ENCODE measurements at regions not wholly inside any gene's neighbourhood (a gene's known extent, or its start where the extent isn't known, plus 50 kb on each side); places are given as distances from the start of the nearest gene placed in this dataset.

DNA sequence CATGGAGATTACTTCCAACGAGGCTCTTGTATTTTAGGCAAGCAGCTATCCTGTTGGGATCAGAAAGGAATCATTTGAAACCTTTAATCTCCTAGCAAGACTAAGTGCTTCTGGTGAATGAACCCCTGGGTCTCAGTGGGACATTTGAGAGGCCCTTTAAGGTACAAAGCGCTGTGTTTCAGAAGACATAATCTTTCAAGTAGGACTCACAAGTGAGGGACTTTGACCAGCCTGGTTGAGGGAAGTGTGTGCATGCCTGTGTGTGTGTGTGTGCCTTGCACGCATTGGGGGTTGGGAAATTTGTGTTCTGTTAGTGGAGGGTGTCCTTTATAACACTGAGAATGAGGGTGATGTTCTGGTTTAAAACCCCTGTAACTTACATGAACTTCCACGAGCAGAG lies 64.4 kb upstream of the KCNG1 start:
- Histone ChIP-seq H3K4me1 (ENCODE audit: control insufficient read depth in 1 of 2, insufficient read depth in 2 of 2, low read depth in 1 of 2, low read length in 1 of 2) (peaks cover 0 to 11% of the 10 kb centered on the region in 2 experiments; a peak in 2 of 4 replicates), H3K9me3 (no peaks in the 10 kb centered on the region), H3K79me2 (ENCODE audit: insufficient read depth) (no peaks in the 10 kb centered on the region), H3K9ac (no peak overlapping the region), H3K36me3 (replicated peaks in 1 of 2; ENCODE audit: control insufficient read depth in 1 of 2, insufficient read depth in 2 of 2, low read length in 1 of 2) (no peaks in the 10 kb centered on the region), H2AFZ (ENCODE audit: low read depth) (no peak overlapping the region), H4K20me1 (ENCODE audit: insufficient read depth) (no peaks in the 10 kb centered on the region), H3F3A (replicated peaks; ENCODE audit: insufficient read depth) (no peaks in the 10 kb centered on the region), H3K4me2 (no peak overlapping the region), H3K4me3 (ENCODE audit: low read depth in 2 of 2, low read length in 1 of 2) (no peak overlapping the region), H3K27ac (ENCODE audit: low read depth in 2 of 2, low read length in 1 of 2) (no peak overlapping the region), H3K9me2 (no peaks in the 10 kb centered on the region), H3K27me3 (ENCODE audit: insufficient read depth) (peaks cover 46% of the 10 kb centered on the region)
- TF ChIP-seq RXRA (IDR thresholded peaks at IDR 0.05; ENCODE audit: borderline replicate concordance, low read depth), result no peak
- TF ChIP-seq RFX5 (IDR thresholded peaks at IDR 0.05; ENCODE audit: low read length), result no peak
- TF ChIP-seq GATA2 (CRISPR knock-in tag; IDR thresholded peaks at IDR 0.05), result no peak
- no peak for TF ChIP-seq RAD21 (IDR thresholded peaks at IDR 0.05; ENCODE audit: low read length)
- no peak for TF ChIP-seq CTCF (IDR thresholded peaks at IDR 0.05)
- no peak for TF ChIP-seq NFIC (IDR thresholded peaks at IDR 0.05; ENCODE audit: borderline replicate concordance)
- no peak for TF ChIP-seq NRF1 (IDR thresholded peaks at IDR 0.05; ENCODE audit: low read depth, low read length)
- no peak for TF ChIP-seq FOXJ3 (CRISPR knock-in tag; IDR thresholded peaks at IDR 0.05)
- no peak for TF ChIP-seq MEF2A (IDR thresholded peaks at IDR 0.05; ENCODE audit: borderline replicate concordance, low read depth)
- TF ChIP-seq JUND (IDR thresholded peaks at IDR 0.05), result no peak
- TF ChIP-seq REST (IDR thresholded peaks at IDR 0.05; ENCODE audit: low read depth, low read length), result no peak
- TF ChIP-seq SMC3 (IDR thresholded peaks at IDR 0.05; ENCODE audit: low read depth, low read length), result no peak
- TF ChIP-seq, protein P1, sequence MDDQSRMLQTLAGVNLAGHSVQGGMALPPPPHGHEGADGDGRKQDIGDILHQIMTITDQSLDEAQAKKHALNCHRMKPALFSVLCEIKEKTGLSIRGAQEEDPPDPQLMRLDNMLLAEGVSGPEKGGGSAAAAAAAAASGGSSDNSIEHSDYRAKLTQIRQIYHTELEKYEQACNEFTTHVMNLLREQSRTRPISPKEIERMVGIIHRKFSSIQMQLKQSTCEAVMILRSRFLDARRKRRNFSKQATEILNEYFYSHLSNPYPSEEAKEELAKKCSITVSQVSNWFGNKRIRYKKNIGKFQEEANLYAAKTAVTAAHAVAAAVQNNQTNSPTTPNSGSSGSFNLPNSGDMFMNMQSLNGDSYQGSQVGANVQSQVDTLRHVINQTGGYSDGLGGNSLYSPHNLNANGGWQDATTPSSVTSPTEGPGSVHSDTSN (IDR thresholded peaks at IDR 0.05), result no peak
- TF ChIP-seq YY1 (IDR thresholded peaks at IDR 0.05; ENCODE audit: low read depth), result no peak
- no peak for TF ChIP-seq USF2 (IDR thresholded peaks at IDR 0.05; ENCODE audit: borderline replicate concordance, low read depth, low read length)
- TF ChIP-seq EZH2phosphoT487 (IDR thresholded peaks at IDR 0.05; ENCODE audit: borderline replicate concordance, low read depth), result no peak
- TF ChIP-seq, protein P2, sequence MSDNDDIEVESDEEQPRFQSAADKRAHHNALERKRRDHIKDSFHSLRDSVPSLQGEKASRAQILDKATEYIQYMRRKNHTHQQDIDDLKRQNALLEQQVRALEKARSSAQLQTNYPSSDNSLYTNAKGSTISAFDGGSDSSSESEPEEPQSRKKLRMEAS (IDR thresholded peaks at IDR 0.05; ENCODE audit: low read depth), result no peak
- ChIA-PET CTCF (no interaction called here), POLR2A (no interaction called here)
- 47% methylated on average over 4 of the region's 4 CpGs for whole genome bisulfite sequencing (ENCODE audit: low lambda C conversion rate)
- no peak for DNase-seq

Data from SK-N-SH (cell line).